ENCODE measurements at regions not wholly inside any gene's neighbourhood (a gene's known extent, or its start where the extent isn't known, plus 50 kb on each side); places are given as distances from the start of the nearest gene placed in this dataset.

GRCh38 chr4:30385650-30386049 is 334.5 kb upstream of the PCDH7 start:
- Histone ChIP-seq H4K20me1 (ENCODE audit: insufficient read depth, low read length) (no peaks in the 10 kb centered on the region), H3K4me3 (ENCODE audit: insufficient read depth, low read length) (no peak overlapping the region), H2AFZ (ENCODE audit: low read length) (no peak overlapping the region), H3K27me3 (ENCODE audit: insufficient read depth, low read length) (no peaks in the 10 kb centered on the region), H3K79me2 (ENCODE audit: insufficient read depth, low read length) (no peaks in the 10 kb centered on the region), H3K27ac (ENCODE audit: low read depth, low read length) (no peak overlapping the region), H3K4me2 (ENCODE audit: insufficient read depth, low read length) (no peak overlapping the region), H3K9me3 (ENCODE audit: low read depth, low read length) (peaks cover 2% of the 10 kb centered on the region), H3K4me1 (ENCODE audit: insufficient read depth, low read length) (no peaks in the 10 kb centered on the region), H3K36me3 (ENCODE audit: insufficient read depth, low read length) (no peaks in the 10 kb centered on the region)
- TF ChIP-seq, protein P1, sequence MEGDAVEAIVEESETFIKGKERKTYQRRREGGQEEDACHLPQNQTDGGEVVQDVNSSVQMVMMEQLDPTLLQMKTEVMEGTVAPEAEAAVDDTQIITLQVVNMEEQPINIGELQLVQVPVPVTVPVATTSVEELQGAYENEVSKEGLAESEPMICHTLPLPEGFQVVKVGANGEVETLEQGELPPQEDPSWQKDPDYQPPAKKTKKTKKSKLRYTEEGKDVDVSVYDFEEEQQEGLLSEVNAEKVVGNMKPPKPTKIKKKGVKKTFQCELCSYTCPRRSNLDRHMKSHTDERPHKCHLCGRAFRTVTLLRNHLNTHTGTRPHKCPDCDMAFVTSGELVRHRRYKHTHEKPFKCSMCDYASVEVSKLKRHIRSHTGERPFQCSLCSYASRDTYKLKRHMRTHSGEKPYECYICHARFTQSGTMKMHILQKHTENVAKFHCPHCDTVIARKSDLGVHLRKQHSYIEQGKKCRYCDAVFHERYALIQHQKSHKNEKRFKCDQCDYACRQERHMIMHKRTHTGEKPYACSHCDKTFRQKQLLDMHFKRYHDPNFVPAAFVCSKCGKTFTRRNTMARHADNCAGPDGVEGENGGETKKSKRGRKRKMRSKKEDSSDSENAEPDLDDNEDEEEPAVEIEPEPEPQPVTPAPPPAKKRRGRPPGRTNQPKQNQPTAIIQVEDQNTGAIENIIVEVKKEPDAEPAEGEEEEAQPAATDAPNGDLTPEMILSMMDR (IDR thresholded peaks at IDR 0.05; ENCODE audit: extremely low read depth, low read depth, low read length) = no peak
- DNase-seq (ENCODE audit: insufficient read length, low spot score, missing footprints) = no peak

DNA sequence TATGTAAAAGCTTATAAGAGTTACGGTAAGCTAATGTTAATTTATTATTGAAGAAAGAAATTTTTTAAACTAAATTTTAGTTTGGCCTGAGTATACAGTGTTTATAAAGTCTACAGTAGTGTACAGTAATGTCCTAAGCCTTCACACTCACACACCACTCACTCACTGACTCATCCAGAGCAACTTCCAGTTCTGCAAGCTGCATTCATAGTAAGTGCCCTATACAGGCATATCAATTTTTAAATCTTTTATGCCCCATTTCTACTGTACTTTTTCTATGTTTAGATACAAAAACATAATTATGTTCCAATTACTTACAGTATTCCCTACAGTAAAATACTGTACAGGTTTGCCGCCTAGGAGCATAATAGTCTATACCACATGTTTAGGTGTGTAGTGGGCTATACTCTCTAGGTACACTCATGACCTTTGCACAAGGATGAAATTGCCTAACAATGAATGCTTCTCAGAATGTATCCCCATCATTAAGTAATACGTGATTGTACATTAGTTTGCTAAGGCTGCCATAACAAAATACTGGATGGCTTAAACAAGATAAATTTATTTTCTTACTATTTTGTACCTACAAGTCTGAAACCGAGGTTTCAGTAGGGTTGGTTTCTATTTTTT is 333.8 kb upstream of the PCDH7 start:
- Histone ChIP-seq H4K20me1 (ENCODE audit: insufficient read depth, low read length) (no peaks in the 10 kb centered on the region), H3K36me3 (ENCODE audit: insufficient read depth, low read length) (no peaks in the 10 kb centered on the region), H3K27me3 (ENCODE audit: insufficient read depth, low read length) (no peaks in the 10 kb centered on the region), H3K4me1 (ENCODE audit: insufficient read depth, low read length) (no peaks in the 10 kb centered on the region), H3K4me3 (ENCODE audit: insufficient read depth, low read length) (no peak overlapping the region), H3K4me2 (ENCODE audit: insufficient read depth, low read length) (no peak overlapping the region), H3K27ac (ENCODE audit: low read depth, low read length) (no peak overlapping the region), H3K9me3 (ENCODE audit: low read depth, low read length) (peaks cover 2% of the 10 kb centered on the region), H3K79me2 (ENCODE audit: insufficient read depth, low read length) (no peaks in the 10 kb centered on the region), H2AFZ (ENCODE audit: low read length) (no peak overlapping the region)
- no peak for DNase-seq (ENCODE audit: insufficient read length, low spot score, missing footprints)
- TF ChIP-seq, protein P1 (IDR thresholded peaks at IDR 0.05; ENCODE audit: extremely low read depth, low read depth, low read length) = no peak

- no peaks in the 10 kb centered on the region for H3K36me3 ChIP-seq (ENCODE audit: insufficient read depth, low read length)
- H3K9me3 ChIP-seq (ENCODE audit: low read depth, low read length) = peaks cover 3% of the 10 kb centered on the region
- H3K4me2 ChIP-seq (ENCODE audit: insufficient read depth, low read length) = no peak overlapping the region
- H3K79me2 ChIP-seq (ENCODE audit: insufficient read depth, low read length) = no peaks in the 10 kb centered on the region
- H4K20me1 ChIP-seq (ENCODE audit: insufficient read depth, low read length) = no peaks in the 10 kb centered on the region
- H3K27ac ChIP-seq (ENCODE audit: low read depth, low read length) = no peak overlapping the region
- no peak overlapping the region for H2AFZ ChIP-seq (ENCODE audit: low read length)
- no peak for DNase-seq (ENCODE audit: insufficient read length, low spot score, missing footprints)
- TF ChIP-seq, protein P1 (IDR thresholded peaks at IDR 0.05; ENCODE audit: extremely low read depth, low read depth, low read length) = no peak
- H3K4me1 ChIP-seq (ENCODE audit: insufficient read depth, low read length) = no peaks in the 10 kb centered on the region
- H3K4me3 ChIP-seq (ENCODE audit: insufficient read depth, low read length) = no peak overlapping the region
- H3K27me3 ChIP-seq (ENCODE audit: insufficient read depth, low read length) = no peaks in the 10 kb centered on the region
These were observed 324.3 kb upstream of the PCDH7 start for GRCh38 chr4:30395902-30396301.

- Histone ChIP-seq H3K9me3 (ENCODE audit: low read depth, low read length) (peaks cover 3% of the 10 kb centered on the region), H3K4me2 (ENCODE audit: insufficient read depth, low read length) (no peak overlapping the region), H3K4me1 (ENCODE audit: insufficient read depth, low read length) (no peaks in the 10 kb centered on the region), H3K79me2 (ENCODE audit: insufficient read depth, low read length) (no peaks in the 10 kb centered on the region), H3K36me3 (ENCODE audit: insufficient read depth, low read length) (no peaks in the 10 kb centered on the region), H2AFZ (ENCODE audit: low read length) (no peak overlapping the region), H3K27me3 (ENCODE audit: insufficient read depth, low read length) (no peaks in the 10 kb centered on the region), H3K27ac (ENCODE audit: low read depth, low read length) (no peak overlapping the region), H4K20me1 (ENCODE audit: insufficient read depth, low read length) (no peaks in the 10 kb centered on the region), H3K4me3 (ENCODE audit: insufficient read depth, low read length) (no peak overlapping the region)
- TF ChIP-seq, protein P1 (IDR thresholded peaks at IDR 0.05; ENCODE audit: extremely low read depth, low read depth, low read length) = no peak
- no peak for DNase-seq (ENCODE audit: insufficient read length, low spot score, missing footprints)
These were observed 323.2 kb upstream of the PCDH7 start for GRCh38 chr4:30396772-30397475.
